K562 (cell line): ENCODE measurements at regions not wholly inside any gene's neighbourhood (a gene's known extent, or its start where the extent isn't known, plus 50 kb on each side); places are given as distances from the start of the nearest gene placed in this dataset.

Experiments
- ADNP ChIP-seq: fragments of 200-800 bp; sonication (Bioruptor generic); IDR thresholded peaks from 2 replicates; pipeline ENCODE4 v1.6.1; 2016; ENCODE audit warnings: missing genetic modification characterization, missing compliant biosample characterization
- HDGF ChIP-seq: fragments of 450-650 bp; IDR thresholded peaks from 2 replicates; pipeline ENCODE4 v1.6.1; 2016
- TF ChIP-seq, protein P1 (sequence below): sonication (generic); formaldehyde crosslinking; IDR thresholded peaks from 2 replicates; pipeline ENCODE4 v1.8.1; 2023; ENCODE audit warnings: mild to moderate bottlenecking, missing genetic modification reagents
- TF ChIP-seq, protein P2 (sequence below), 3 experiments: IDR thresholded peaks in 2 of 3; conservative IDR thresholded peaks in 1 of 3; 2 replicates each; pipeline ENCODE4 v1.5.1; 2011 to 2012; ENCODE audit warnings: low read length in 3 of 3, mild to moderate bottlenecking in 3 of 3, control low read depth in 2 of 3, improper control_type of control experiment in 1 of 3, inconsistent platforms in 1 of 3, low read depth in 1 of 3, mixed read lengths in 1 of 3, moderate library complexity in 1 of 3; ENCODE audit not compliant: insufficient read depth in 2 of 3

DNA sequence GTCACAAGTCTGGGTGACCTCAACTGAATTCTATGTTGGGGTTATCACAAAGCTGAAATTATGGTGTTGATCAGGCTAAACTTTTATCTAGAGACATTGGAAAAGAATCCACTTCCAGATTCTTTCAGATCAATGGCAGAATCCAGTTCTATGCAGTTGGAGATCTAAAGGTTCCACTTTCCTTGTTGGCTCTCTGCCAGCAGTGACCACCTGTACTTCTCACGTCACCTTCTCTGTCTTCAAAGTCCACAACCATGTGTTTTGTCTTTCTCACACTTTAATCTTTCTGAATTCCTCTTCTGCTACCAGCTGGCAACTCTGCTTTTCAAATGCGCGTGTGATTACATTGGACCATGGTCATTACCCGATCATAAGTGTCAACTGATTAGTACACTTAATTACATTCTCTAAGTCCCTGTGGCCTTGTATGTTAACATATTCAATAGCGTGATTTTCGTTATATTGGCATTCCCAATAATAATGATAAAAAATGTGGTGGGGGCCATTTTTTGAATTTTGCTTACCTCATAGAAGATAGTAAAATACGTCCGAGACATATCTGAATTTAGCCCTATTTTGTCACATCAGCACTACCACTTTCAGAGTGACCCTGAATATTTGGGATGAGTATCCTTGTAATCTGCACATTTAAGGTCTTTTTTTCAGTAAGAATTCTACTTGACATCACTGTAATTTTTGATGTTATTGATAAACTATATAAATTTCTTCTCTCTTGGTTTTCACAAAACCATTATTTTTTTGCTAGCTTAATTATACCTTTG lies 73.7 kb upstream of the PRDM9 start:
- TF ChIP-seq HDGF, result no peak
- TF ChIP-seq, protein P1, sequence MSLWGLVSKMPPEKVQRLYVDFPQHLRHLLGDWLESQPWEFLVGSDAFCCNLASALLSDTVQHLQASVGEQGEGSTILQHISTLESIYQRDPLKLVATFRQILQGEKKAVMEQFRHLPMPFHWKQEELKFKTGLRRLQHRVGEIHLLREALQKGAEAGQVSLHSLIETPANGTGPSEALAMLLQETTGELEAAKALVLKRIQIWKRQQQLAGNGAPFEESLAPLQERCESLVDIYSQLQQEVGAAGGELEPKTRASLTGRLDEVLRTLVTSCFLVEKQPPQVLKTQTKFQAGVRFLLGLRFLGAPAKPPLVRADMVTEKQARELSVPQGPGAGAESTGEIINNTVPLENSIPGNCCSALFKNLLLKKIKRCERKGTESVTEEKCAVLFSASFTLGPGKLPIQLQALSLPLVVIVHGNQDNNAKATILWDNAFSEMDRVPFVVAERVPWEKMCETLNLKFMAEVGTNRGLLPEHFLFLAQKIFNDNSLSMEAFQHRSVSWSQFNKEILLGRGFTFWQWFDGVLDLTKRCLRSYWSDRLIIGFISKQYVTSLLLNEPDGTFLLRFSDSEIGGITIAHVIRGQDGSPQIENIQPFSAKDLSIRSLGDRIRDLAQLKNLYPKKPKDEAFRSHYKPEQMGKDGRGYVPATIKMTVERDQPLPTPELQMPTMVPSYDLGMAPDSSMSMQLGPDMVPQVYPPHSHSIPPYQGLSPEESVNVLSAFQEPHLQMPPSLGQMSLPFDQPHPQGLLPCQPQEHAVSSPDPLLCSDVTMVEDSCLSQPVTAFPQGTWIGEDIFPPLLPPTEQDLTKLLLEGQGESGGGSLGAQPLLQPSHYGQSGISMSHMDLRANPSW (CRISPR knock-in tag), result no peak
- no peak for TF ChIP-seq ADNP (tag)
- TF ChIP-seq, protein P2, sequence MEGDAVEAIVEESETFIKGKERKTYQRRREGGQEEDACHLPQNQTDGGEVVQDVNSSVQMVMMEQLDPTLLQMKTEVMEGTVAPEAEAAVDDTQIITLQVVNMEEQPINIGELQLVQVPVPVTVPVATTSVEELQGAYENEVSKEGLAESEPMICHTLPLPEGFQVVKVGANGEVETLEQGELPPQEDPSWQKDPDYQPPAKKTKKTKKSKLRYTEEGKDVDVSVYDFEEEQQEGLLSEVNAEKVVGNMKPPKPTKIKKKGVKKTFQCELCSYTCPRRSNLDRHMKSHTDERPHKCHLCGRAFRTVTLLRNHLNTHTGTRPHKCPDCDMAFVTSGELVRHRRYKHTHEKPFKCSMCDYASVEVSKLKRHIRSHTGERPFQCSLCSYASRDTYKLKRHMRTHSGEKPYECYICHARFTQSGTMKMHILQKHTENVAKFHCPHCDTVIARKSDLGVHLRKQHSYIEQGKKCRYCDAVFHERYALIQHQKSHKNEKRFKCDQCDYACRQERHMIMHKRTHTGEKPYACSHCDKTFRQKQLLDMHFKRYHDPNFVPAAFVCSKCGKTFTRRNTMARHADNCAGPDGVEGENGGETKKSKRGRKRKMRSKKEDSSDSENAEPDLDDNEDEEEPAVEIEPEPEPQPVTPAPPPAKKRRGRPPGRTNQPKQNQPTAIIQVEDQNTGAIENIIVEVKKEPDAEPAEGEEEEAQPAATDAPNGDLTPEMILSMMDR (IDR thresholded peaks at IDR 0.05 in 2 of 3, conservative IDR thresholded peaks at IDR 0.05 in 1 of 3; ENCODE audit: insufficient read depth in 2 of 3, low read depth in 1 of 3, low read length in 3 of 3), result no peak
